CD4-positive, CD25-positive, alpha-beta regulatory T cell (primary cell): ENCODE measurements at regions not wholly inside any gene's neighbourhood (a gene's known extent, or its start where the extent isn't known, plus 50 kb on each side); places are given as distances from the start of the nearest gene placed in this dataset.

Experiments used
- ATAC-seq, 2 donors: fragments of 150-1000 bp; cut with Tn5 transposase; one replicate each; pipeline ENCODE4 v1.10.0; 2021; ENCODE audit warnings: low read depth in 2 of 2, moderate number of reproducible peaks in 2 of 2, moderate library complexity in 1 of 2
- DNase-seq, 3 donors: peaks; one replicate each; pipeline versions ENCODE4 v3.0.0 to v3.0.0-alpha.2; 2012 to 2022; ENCODE audit warnings: mixed read lengths in 1 of 3
- H3K27ac ChIP-seq: one replicate; pipeline ENCODE4 v1.7.0; 2013; ENCODE audit warnings: mild to moderate bottlenecking, low read length; ENCODE audit not compliant: insufficient read depth, poor library complexity, severe bottlenecking
- H3K27me3 ChIP-seq: one replicate; pipeline ENCODE4 v1.7.0; 2013; ENCODE audit warnings: low read length; ENCODE audit not compliant: control insufficient read depth, insufficient read depth
- H3K36me3 ChIP-seq: one replicate; pipeline ENCODE4 v1.7.0; 2013; ENCODE audit warnings: mild to moderate bottlenecking, low read length, moderate library complexity; ENCODE audit not compliant: control insufficient read depth, insufficient read depth
- H3K4me1 ChIP-seq: 2 replicates; pipeline ENCODE4 v1.7.0; 2013; ENCODE audit warnings: mild to moderate bottlenecking, low read length; ENCODE audit not compliant: insufficient read depth, control insufficient read depth, poor library complexity, severe bottlenecking
- H3K4me3 ChIP-seq: one replicate; pipeline ENCODE4 v1.7.0; 2013; ENCODE audit warnings: low read depth, mild to moderate bottlenecking, low read length, moderate library complexity
- H3K9me3 ChIP-seq, 2 experiments: 1 replicate in 1 of 2; 2 replicates in 1 of 2; pipeline ENCODE4 v1.7.0; 2013; ENCODE audit warnings: low read length in 2 of 2, mild to moderate bottlenecking in 1 of 2, moderate library complexity in 1 of 2; ENCODE audit not compliant: control insufficient read depth in 2 of 2
- H3K27ac Mint-ChIP-seq, 3 donors: one replicate each; pipeline ENCODE4 v1.8.0; 2020 to 2022; ENCODE audit warnings: mild to moderate bottlenecking in 3 of 3, mixed read lengths in 3 of 3, moderate library complexity in 2 of 3
- H3K27me3 Mint-ChIP-seq: one replicate; pipeline ENCODE4 v1.8.0; 2022; ENCODE audit warnings: mild to moderate bottlenecking, mixed read lengths
- H3K36me3 Mint-ChIP-seq: one replicate; pipeline ENCODE4 v1.8.0; 2020; ENCODE audit warnings: mixed read lengths
- H3K4me1 Mint-ChIP-seq, 4 donors: one replicate each; pipeline ENCODE4 v1.8.0; 2020 to 2022; ENCODE audit warnings: mixed read lengths in 4 of 4, mild to moderate bottlenecking in 1 of 4
- H3K4me3 Mint-ChIP-seq, 4 donors: one replicate each; pipeline ENCODE4 v1.8.0; 2020 to 2022; ENCODE audit warnings: mild to moderate bottlenecking in 4 of 4, mixed read lengths in 4 of 4, moderate library complexity in 3 of 4
- H3K9me3 Mint-ChIP-seq, 7 donors: one replicate each; pipeline ENCODE4 v1.8.0; 2020 to 2022; ENCODE audit warnings: mixed read lengths in 7 of 7, mild to moderate bottlenecking in 3 of 7, moderate library complexity in 2 of 7

- Histone ChIP-seq H3K36me3 (no peaks in the 10 kb centered on the region), H3K4me3 (no peak overlapping the region), H3K27me3 (no peaks in the 10 kb centered on the region), H3K27ac (no peak overlapping the region), H3K4me1 (no peaks in the 10 kb centered on the region), H3K9me3 (peaks cover 0 to 5% of the 10 kb centered on the region in 2 experiments)
- Mint-ChIP-seq H3K9me3 (peaks cover 0 to 10% (median 4%) of the 10 kb centered on the region in 7 donors), H3K36me3 (no peaks in the 10 kb centered on the region), H3K4me3 (no peak overlapping the region), H3K27me3 (no peaks in the 10 kb centered on the region), H3K4me1 (no peaks in the 10 kb centered on the region), H3K27ac (no peak overlapping the region)
- DNase-seq = no peak
- no peak for ATAC-seq
Observed at GRCh38 chr5:4643190-4643589, 496.9 kb upstream of the ADAMTS16 start.

- H3K4me3 Mint-ChIP-seq = no peak overlapping the region
- no peak for ATAC-seq
Observed at GRCh38 chr5:4643960-4644359, 496.2 kb upstream of the ADAMTS16 start.

GRCh38 chr5:4646715-4647375, 493.3 kb upstream of the ADAMTS16 start:
- no peak for ATAC-seq
- Histone ChIP-seq H3K4me3 (no peak overlapping the region), H3K4me1 (no peaks in the 10 kb centered on the region), H3K27me3 (no peaks in the 10 kb centered on the region), H3K36me3 (no peaks in the 10 kb centered on the region), H3K9me3 (peaks cover 0 to 2% of the 10 kb centered on the region in 2 experiments), H3K27ac (no peak overlapping the region)
- Mint-ChIP-seq H3K36me3 (no peaks in the 10 kb centered on the region), H3K4me1 (no peaks in the 10 kb centered on the region), H3K27ac (no peak overlapping the region), H3K27me3 (no peaks in the 10 kb centered on the region), H3K4me3 (no peak overlapping the region), H3K9me3 (peaks cover 0 to 17% (median 5%) of the 10 kb centered on the region in 7 donors)
- no peak for DNase-seq

More at GRCh38 chr5:4643960-4644359, 496.2 kb upstream of the ADAMTS16 start:
- DNase-seq = no peak
- Mint-ChIP-seq H3K27ac (no peak overlapping the region), H3K9me3 (peaks cover 0 to 14% (median 6%) of the 10 kb centered on the region in 7 donors), H3K4me1 (no peaks in the 10 kb centered on the region), H3K27me3 (no peaks in the 10 kb centered on the region), H3K36me3 (no peaks in the 10 kb centered on the region)
- H3K4me3 ChIP-seq = no peak overlapping the region
- no peak overlapping the region for H3K27ac ChIP-seq
- peaks cover 0 to 5% of the 10 kb centered on the region in 2 experiments for H3K9me3 ChIP-seq
- H3K27me3 ChIP-seq = no peaks in the 10 kb centered on the region
- no peaks in the 10 kb centered on the region for H3K4me1 ChIP-seq
- H3K36me3 ChIP-seq = no peaks in the 10 kb centered on the region

GRCh38 chr5:4647955-4648354, 492.2 kb upstream of the ADAMTS16 start:
- Mint-ChIP-seq H3K27me3 (no peaks in the 10 kb centered on the region), H3K4me1 (no peaks in the 10 kb centered on the region), H3K27ac (no peak overlapping the region), H3K4me3 (no peak overlapping the region), H3K9me3 (peaks cover 0 to 17% (median 5%) of the 10 kb centered on the region in 7 donors), H3K36me3 (no peaks in the 10 kb centered on the region)
- no peak overlapping the region for H3K4me3 ChIP-seq
- H3K4me1 ChIP-seq = no peaks in the 10 kb centered on the region
- no peaks in the 10 kb centered on the region for H3K9me3 ChIP-seq
- H3K27me3 ChIP-seq = no peaks in the 10 kb centered on the region
- DNase-seq (no peak), ATAC-seq (no peak)
- no peaks in the 10 kb centered on the region for H3K36me3 ChIP-seq
- no peak overlapping the region for H3K27ac ChIP-seq

GRCh38 chr5:4651806-4652565, 488.1 kb upstream of the ADAMTS16 start:
- Mint-ChIP-seq H3K4me1 (no peaks in the 10 kb centered on the region), H3K9me3 (peaks cover 0 to 22% (median 7%) of the 10 kb centered on the region in 7 donors), H3K36me3 (no peaks in the 10 kb centered on the region), H3K27me3 (no peaks in the 10 kb centered on the region), H3K4me3 (no peak overlapping the region), H3K27ac (no peak overlapping the region)
- Histone ChIP-seq H3K4me1 (no peaks in the 10 kb centered on the region), H3K27me3 (no peaks in the 10 kb centered on the region), H3K27ac (no peak overlapping the region), H3K4me3 (no peak overlapping the region), H3K36me3 (no peaks in the 10 kb centered on the region), H3K9me3 (no peaks in the 10 kb centered on the region)
- ATAC-seq = no peak
- DNase-seq = no peak

- no peaks in the 10 kb centered on the region for H3K27me3 ChIP-seq
Observed at GRCh38 chr5:4653475-4653874, 486.7 kb upstream of the ADAMTS16 start.

GRCh38 chr5:4659851-4660250, 480.3 kb upstream of the ADAMTS16 start:
- ATAC-seq (no peak), DNase-seq (no peak)
- Mint-ChIP-seq H3K4me1 (no peaks in the 10 kb centered on the region), H3K27me3 (no peaks in the 10 kb centered on the region), H3K27ac (no peak overlapping the region), H3K4me3 (no peak overlapping the region), H3K36me3 (no peaks in the 10 kb centered on the region), H3K9me3 (peaks cover 2 to 29% (median 3%) of the 10 kb centered on the region in 7 donors)
- Histone ChIP-seq H3K4me1 (no peaks in the 10 kb centered on the region), H3K9me3 (peaks cover 0 to 7% of the 10 kb centered on the region in 2 experiments), H3K36me3 (no peaks in the 10 kb centered on the region), H3K27me3 (no peaks in the 10 kb centered on the region), H3K4me3 (no peak overlapping the region), H3K27ac (no peak overlapping the region)

More at GRCh38 chr5:4653475-4653874, 486.7 kb upstream of the ADAMTS16 start:
- Mint-ChIP-seq H3K4me1 (no peaks in the 10 kb centered on the region), H3K9me3 (peaks cover 0 to 26% (median 5%) of the 10 kb centered on the region in 7 donors), H3K27me3 (no peaks in the 10 kb centered on the region), H3K36me3 (no peaks in the 10 kb centered on the region), H3K27ac (no peak overlapping the region), H3K4me3 (no peak overlapping the region)
- Histone ChIP-seq H3K36me3 (no peaks in the 10 kb centered on the region), H3K4me1 (no peaks in the 10 kb centered on the region), H3K4me3 (no peak overlapping the region), H3K27ac (no peak overlapping the region), H3K9me3 (no peaks in the 10 kb centered on the region)
- ATAC-seq = no peak
- no peak for DNase-seq
